Endothelial cell of umbilical vein (primary cell): ENCODE measurements at regions not wholly inside any gene's neighbourhood (a gene's known extent, or its start where the extent isn't known, plus 50 kb on each side); places are given as distances from the start of the nearest gene placed in this dataset.

ENCODE experiments used
- BruUV-seq: library from RNA; stranded (reverse); fragments of 400-500 nt; replicated peaks from 2 replicates; lab custom pipeline; 2021; lab: Mats Ljungman, UMichigan
- CTCF ChIA-PET: fragments of 300-600, 350-600 bp; sonication (Branson Sonifier 250); formaldehyde crosslinking; loops from one replicate; lab custom pipeline; 2021; ENCODE audit warnings: antibody characterized with exemption, inconsistent platforms; lab: Charles Lee
- POLR2A ChIA-PET: fragments of 300-600, 350-600 bp; sonication (Branson Sonifier 250); formaldehyde crosslinking; loops from one replicate; lab custom pipeline; 2021; ENCODE audit warnings: antibody characterized with exemption, inconsistent platforms; lab: Charles Lee
- DNase-seq: peaks from one replicate; pipeline ENCODE4 v3.0.0-alpha.2; 2011; ENCODE audit warnings: low read depth, low spot score
- FAIRE-seq: peaks from 2 replicates; lab custom pipeline; 2011; peaks lifted over from hg19 to GRCh38; lab: Jason Lieb, UNC
- H2AFZ ChIP-seq: 2 replicates; pipeline ENCODE4 v1.6.0; 2012; ENCODE audit warnings: low read depth, low read length, control low read depth, inconsistent platforms
- H3K27ac ChIP-seq: 2 replicates; pipeline ENCODE4 v1.5.1; 2011; ENCODE audit warnings: low read depth, mild to moderate bottlenecking, control low read depth, low read length, moderate library complexity; ENCODE audit not compliant: insufficient read depth
- H3K27me3 ChIP-seq, 2 experiments: 2 replicates each; pipeline versions ENCODE4 v1.6.0 to v1.6.1; 2011; ENCODE audit warnings: low read length in 2 of 2, mixed read lengths in 1 of 2; ENCODE audit not compliant: control insufficient read depth in 2 of 2, insufficient read depth in 2 of 2
- H3K36me3 ChIP-seq, 2 experiments: 2 replicates in 1 of 2; 3 replicates in 1 of 2; pipeline ENCODE4 v1.5.1; 2011; ENCODE audit warnings: low read length in 2 of 2, mild to moderate bottlenecking in 1 of 2, moderate library complexity in 1 of 2; ENCODE audit not compliant: control insufficient read depth in 2 of 2, insufficient read depth in 2 of 2; ENCODE audit errors: extremely low read depth in 1 of 2
- H3K4me1 ChIP-seq: 3 replicates; pipeline ENCODE4 v1.5.1; 2011; ENCODE audit warnings: mild to moderate bottlenecking, low read length; ENCODE audit not compliant: control insufficient read depth, insufficient read depth; ENCODE audit errors: extremely low read depth
- H3K4me2 ChIP-seq: 2 replicates; pipeline ENCODE4 v1.6.1; 2011; ENCODE audit warnings: low read length, control low read depth, mixed read lengths; ENCODE audit not compliant: insufficient read depth
- H3K4me3 ChIP-seq, 3 experiments: fragments of 200-600 bp in 1 of 3; sonication (generic), shearing (Covaris generic) in 1 of 3; replicated peaks in 1 of 3; 2 replicates each; pipeline ENCODE4 v1.5.1; 2011 to 2016; ENCODE audit warnings: control low read depth in 3 of 3, low read length in 3 of 3, mild to moderate bottlenecking in 2 of 3, inconsistent platforms in 1 of 3, low read depth in 1 of 3, moderate library complexity in 1 of 3; ENCODE audit not compliant: insufficient read depth in 1 of 3
- H3K79me2 ChIP-seq: 2 replicates; pipeline ENCODE4 v1.6.0; 2012; ENCODE audit warnings: low read length, inconsistent platforms; ENCODE audit not compliant: control insufficient read depth, insufficient read depth
- H3K9ac ChIP-seq: replicated peaks from 2 replicates; pipeline ENCODE3; 2011; ENCODE audit warnings: low read length, control low read depth; ENCODE audit not compliant: insufficient read depth; ENCODE audit errors: extremely low read depth
- H3K9me1 ChIP-seq: replicated peaks from 3 replicates; pipeline ENCODE4 v1.6.0; 2011; ENCODE audit warnings: mild to moderate bottlenecking, low read length; ENCODE audit not compliant: control insufficient read depth, insufficient read depth; ENCODE audit errors: extremely low read depth
- H3K9me3 ChIP-seq: replicated peaks from 2 replicates; pipeline ENCODE4 v1.5.1; 2012; ENCODE audit warnings: low read length, inconsistent platforms; ENCODE audit not compliant: control insufficient read depth, insufficient read depth
- H4K20me1 ChIP-seq: replicated peaks from 2 replicates; pipeline ENCODE3; 2011; ENCODE audit warnings: mild to moderate bottlenecking, low read length; ENCODE audit not compliant: control insufficient read depth, insufficient read depth; ENCODE audit errors: extremely low read depth
- EZH2 ChIP-seq: IDR thresholded peaks from 2 replicates; pipeline ENCODE4 v1.6.1; 2012; ENCODE audit warnings: borderline replicate concordance, low read depth, mild to moderate bottlenecking, moderate library complexity, low read length, inconsistent platforms; ENCODE audit not compliant: severe bottlenecking
- FOS ChIP-seq: IDR thresholded peaks from 2 replicates; pipeline ENCODE4 v1.6.1; 2011; ENCODE audit warnings: mild to moderate bottlenecking, low read length, moderate library complexity, borderline replicate concordance; ENCODE audit not compliant: insufficient read depth
- GATA2 ChIP-seq: IDR thresholded peaks from 2 replicates; pipeline ENCODE4 v1.7.0; 2011; ENCODE audit warnings: low read depth, mild to moderate bottlenecking, moderate library complexity, mixed read lengths, low read length; ENCODE audit not compliant: insufficient read length, insufficient read depth
- POLR2A ChIP-seq: IDR thresholded peaks from 2 replicates; pipeline ENCODE4 v1.6.1; 2012; ENCODE audit warnings: low read depth, mild to moderate bottlenecking, control low read depth, low read length
- dilution Hi-C: fragments of 300-500 bp; cut with MboI; formaldehyde crosslinking; loops from one replicate; pipeline ENCODE4 v1.15.0; 2019; ENCODE audit warnings: low sequenced_read_pairs; ENCODE audit not compliant: extremely low pct_ligation_motif_present
- intact Hi-C: fragments of 100-400 bp; cut with micrococcal nuclease; formaldehyde crosslinking; loops from one replicate; pipeline ENCODE4 v1.10.0; 2022
- TF ChIP-seq, protein P1 (sequence below): IDR thresholded peaks from 2 replicates; pipeline ENCODE4 v1.6.1; 2011; ENCODE audit not compliant: insufficient read depth, insufficient read length
- TF ChIP-seq, protein P2 (sequence below), 2 donors: IDR thresholded peaks; 1 replicate in 1 of 2; 2 replicates in 1 of 2; pipeline ENCODE4 v1.5.1; 2011; ENCODE audit warnings: low read length in 2 of 2, mild to moderate bottlenecking in 2 of 2, moderate library complexity in 2 of 2, control low read depth in 1 of 2, inconsistent platforms in 1 of 2, low read depth in 1 of 2; ENCODE audit not compliant: insufficient read depth in 1 of 2; ENCODE audit errors: extremely low read depth in 1 of 2

DNA sequence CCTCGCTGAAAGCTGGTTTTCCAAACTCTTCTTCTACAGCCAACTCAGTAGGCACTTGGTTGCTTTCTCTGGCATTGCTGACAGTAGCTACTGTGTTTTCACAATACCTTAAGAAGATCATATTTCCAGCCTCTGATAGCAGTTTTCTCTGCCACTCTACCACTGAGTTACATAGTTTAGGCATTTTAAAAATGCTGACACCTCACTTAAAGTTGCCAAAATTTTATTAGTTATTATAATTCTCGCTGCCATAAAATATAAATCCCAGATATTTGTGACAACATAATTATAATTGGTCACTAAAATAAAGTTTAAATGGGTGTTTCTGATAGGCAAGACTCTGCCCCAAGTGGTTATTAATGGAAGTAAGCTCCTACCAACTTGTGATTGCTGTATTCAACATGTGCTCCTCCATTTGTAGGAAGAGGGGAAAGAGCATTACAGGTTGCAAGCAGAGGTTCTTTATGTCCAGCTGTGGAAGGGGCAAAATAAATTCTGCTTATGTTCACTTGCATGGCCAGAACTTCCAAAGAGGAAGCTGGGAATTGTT lies 1202.8 kb downstream of the CNTNAP5 start:
- Histone ChIP-seq H3K4me1 (no peaks in the 10 kb centered on the region), H3K27me3 (no peaks in the 10 kb centered on the region), H3K9me1 (no peaks in the 10 kb centered on the region), H3K9ac (no peak overlapping the region), H3K9me3 (no peaks in the 10 kb centered on the region), H3K36me3 (no peaks in the 10 kb centered on the region), H3K4me2 (no peak overlapping the region), H2AFZ (no peak overlapping the region), H3K79me2 (no peaks in the 10 kb centered on the region), H3K4me3 (no peak overlapping the region), H4K20me1 (no peaks in the 10 kb centered on the region), H3K27ac (no peak overlapping the region)
- dilution Hi-C loops (no loop called here), intact Hi-C loops (no loop called here)
- BruUV-seq = no TSS peak
- ChIA-PET CTCF (no interaction called here), POLR2A (no interaction called here)
- DNase-seq = no peak
- TF ChIP-seq FOS (no peak), GATA2 (no peak), EZH2 (no peak), POLR2A (no peak)
- TF ChIP-seq, protein P1, sequence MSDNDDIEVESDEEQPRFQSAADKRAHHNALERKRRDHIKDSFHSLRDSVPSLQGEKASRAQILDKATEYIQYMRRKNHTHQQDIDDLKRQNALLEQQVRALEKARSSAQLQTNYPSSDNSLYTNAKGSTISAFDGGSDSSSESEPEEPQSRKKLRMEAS = no peak
- TF ChIP-seq, protein P2, sequence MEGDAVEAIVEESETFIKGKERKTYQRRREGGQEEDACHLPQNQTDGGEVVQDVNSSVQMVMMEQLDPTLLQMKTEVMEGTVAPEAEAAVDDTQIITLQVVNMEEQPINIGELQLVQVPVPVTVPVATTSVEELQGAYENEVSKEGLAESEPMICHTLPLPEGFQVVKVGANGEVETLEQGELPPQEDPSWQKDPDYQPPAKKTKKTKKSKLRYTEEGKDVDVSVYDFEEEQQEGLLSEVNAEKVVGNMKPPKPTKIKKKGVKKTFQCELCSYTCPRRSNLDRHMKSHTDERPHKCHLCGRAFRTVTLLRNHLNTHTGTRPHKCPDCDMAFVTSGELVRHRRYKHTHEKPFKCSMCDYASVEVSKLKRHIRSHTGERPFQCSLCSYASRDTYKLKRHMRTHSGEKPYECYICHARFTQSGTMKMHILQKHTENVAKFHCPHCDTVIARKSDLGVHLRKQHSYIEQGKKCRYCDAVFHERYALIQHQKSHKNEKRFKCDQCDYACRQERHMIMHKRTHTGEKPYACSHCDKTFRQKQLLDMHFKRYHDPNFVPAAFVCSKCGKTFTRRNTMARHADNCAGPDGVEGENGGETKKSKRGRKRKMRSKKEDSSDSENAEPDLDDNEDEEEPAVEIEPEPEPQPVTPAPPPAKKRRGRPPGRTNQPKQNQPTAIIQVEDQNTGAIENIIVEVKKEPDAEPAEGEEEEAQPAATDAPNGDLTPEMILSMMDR (IDR thresholded peaks at IDR 0.05; ENCODE audit: extremely low read depth in 1 of 2, insufficient read depth in 1 of 2, low read depth in 1 of 2, low read length in 2 of 2) = no peak
- FAIRE-seq = no peak
